ENCODE measurements at regions not wholly inside any gene's neighbourhood (a gene's known extent, or its start where the extent isn't known, plus 50 kb on each side); places are given as distances from the start of the nearest gene placed in this dataset.

DNA sequence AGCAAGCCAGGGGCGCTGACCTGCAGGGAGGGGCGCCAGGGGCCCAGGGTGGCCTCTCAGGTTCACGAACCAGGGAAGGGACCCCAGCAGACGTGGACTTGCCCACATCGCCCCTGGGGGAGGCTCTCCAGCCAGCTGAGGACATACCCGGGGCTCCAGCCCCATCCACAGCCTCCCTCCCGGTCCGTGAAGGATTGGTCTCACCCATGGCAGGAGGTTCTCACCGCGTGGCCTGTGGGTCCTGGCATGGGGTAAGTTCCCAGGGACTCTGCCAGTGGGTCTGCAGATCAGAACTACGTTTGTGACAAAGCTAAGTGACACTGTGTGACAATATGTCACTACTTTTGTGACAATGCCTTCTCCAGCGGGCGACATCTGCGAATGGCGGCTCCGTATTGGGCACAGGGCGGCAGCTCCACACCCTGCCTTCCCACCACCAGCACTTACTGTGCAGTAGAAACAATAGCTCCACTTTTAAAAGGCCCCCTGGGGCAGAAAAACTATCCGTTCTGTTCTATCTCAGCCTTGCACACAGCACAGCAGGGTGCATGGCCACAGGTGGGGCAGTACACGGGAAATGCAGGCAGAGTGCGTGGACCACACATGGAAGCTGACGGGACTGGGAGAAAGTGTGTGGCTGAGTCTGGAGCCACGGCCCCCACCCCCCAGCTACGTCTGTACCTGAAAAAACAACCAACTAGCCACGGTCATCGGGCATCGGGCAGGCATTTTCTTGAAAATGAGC, 65.2 kb upstream of the CTDP1 start:
- TF ChIP-seq, protein P1, sequence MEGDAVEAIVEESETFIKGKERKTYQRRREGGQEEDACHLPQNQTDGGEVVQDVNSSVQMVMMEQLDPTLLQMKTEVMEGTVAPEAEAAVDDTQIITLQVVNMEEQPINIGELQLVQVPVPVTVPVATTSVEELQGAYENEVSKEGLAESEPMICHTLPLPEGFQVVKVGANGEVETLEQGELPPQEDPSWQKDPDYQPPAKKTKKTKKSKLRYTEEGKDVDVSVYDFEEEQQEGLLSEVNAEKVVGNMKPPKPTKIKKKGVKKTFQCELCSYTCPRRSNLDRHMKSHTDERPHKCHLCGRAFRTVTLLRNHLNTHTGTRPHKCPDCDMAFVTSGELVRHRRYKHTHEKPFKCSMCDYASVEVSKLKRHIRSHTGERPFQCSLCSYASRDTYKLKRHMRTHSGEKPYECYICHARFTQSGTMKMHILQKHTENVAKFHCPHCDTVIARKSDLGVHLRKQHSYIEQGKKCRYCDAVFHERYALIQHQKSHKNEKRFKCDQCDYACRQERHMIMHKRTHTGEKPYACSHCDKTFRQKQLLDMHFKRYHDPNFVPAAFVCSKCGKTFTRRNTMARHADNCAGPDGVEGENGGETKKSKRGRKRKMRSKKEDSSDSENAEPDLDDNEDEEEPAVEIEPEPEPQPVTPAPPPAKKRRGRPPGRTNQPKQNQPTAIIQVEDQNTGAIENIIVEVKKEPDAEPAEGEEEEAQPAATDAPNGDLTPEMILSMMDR (IDR thresholded peaks at IDR 0.05), result no peak
- no peak for TF ChIP-seq EZH2 (IDR thresholded peaks at IDR 0.05; ENCODE audit: borderline replicate concordance, insufficient read depth, low read depth, low read length, poor library complexity, severe bottlenecking)

Measured in B cell (primary cell).